ENCODE measurements at regions not wholly inside any gene's neighbourhood (a gene's known extent, or its start where the extent isn't known, plus 50 kb on each side); places are given as distances from the start of the nearest gene placed in this dataset.

DNA sequence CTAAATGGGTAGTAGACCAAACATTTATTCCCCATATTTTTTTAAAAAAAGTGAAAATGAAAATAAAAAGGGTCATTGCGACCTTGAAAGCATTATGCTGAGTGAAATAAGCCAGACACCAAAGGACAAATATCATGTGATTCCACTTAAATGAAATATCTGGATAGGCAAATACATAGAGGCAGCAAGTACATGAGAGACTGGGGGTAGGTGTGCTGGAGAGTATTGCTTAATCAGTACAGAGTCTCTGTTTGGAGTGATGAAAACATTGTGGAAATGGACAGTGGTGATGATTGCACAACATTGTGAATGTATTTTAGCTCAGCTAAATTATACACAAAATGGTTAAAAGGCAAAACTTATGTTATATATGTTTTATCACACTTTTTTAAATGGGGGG, 169.4 kb downstream of the AKR1D1 start:
- no peak overlapping the region for H3K4me2 ChIP-seq (ENCODE audit: low read length)
- H3K79me2 ChIP-seq (ENCODE audit: insufficient read depth, low read length) = no peaks in the 10 kb centered on the region
- Mint-ChIP-seq H3K4me1 (ENCODE audit: low read depth, unreplicated experiment) (peaks cover 51% of the 10 kb centered on the region), H3K36me3 (ENCODE audit: low read depth, unreplicated experiment) (no peaks in the 10 kb centered on the region), H3K27me3 (ENCODE audit: low read depth, unreplicated experiment) (no peaks in the 10 kb centered on the region), H3K4me3 (ENCODE audit: unreplicated experiment) (no peak overlapping the region), H3K9me3 (ENCODE audit: unreplicated experiment) (no peaks in the 10 kb centered on the region), H3K27ac (ENCODE audit: unreplicated experiment) (peak overlapping the region; percentile 99)
- no peak for FAIRE-seq
- H3K9me3 ChIP-seq (ENCODE audit: insufficient read depth, low read depth, low read length) = no peaks in the 10 kb centered on the region
- no peak overlapping the region for H2AFZ ChIP-seq (ENCODE audit: low read depth, low read length)
- H3K9ac ChIP-seq (ENCODE audit: low read length) = no peak overlapping the region
- no peak overlapping the region for H3K27ac ChIP-seq (ENCODE audit: low read depth, low read length)
- H3K27me3 ChIP-seq (ENCODE audit: insufficient read depth, low read length) = no peaks in the 10 kb centered on the region
- no peak for DNase-seq (ENCODE audit: low read depth)
- H3K36me3 ChIP-seq (ENCODE audit: insufficient read depth, low read length) = no peaks in the 10 kb centered on the region
- H3K4me1 ChIP-seq (ENCODE audit: insufficient read depth, low read length) = peaks cover 20% of the 10 kb centered on the region
- no peak overlapping the region for H3K4me3 ChIP-seq (ENCODE audit: insufficient read depth, low read depth, low read length)
- TF ChIP-seq, protein P1, sequence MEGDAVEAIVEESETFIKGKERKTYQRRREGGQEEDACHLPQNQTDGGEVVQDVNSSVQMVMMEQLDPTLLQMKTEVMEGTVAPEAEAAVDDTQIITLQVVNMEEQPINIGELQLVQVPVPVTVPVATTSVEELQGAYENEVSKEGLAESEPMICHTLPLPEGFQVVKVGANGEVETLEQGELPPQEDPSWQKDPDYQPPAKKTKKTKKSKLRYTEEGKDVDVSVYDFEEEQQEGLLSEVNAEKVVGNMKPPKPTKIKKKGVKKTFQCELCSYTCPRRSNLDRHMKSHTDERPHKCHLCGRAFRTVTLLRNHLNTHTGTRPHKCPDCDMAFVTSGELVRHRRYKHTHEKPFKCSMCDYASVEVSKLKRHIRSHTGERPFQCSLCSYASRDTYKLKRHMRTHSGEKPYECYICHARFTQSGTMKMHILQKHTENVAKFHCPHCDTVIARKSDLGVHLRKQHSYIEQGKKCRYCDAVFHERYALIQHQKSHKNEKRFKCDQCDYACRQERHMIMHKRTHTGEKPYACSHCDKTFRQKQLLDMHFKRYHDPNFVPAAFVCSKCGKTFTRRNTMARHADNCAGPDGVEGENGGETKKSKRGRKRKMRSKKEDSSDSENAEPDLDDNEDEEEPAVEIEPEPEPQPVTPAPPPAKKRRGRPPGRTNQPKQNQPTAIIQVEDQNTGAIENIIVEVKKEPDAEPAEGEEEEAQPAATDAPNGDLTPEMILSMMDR (IDR thresholded peaks at IDR 0.05; ENCODE audit: insufficient read depth, low read depth, low read length) = no peak
- no peak for TF ChIP-seq EZH2 (IDR thresholded peaks at IDR 0.05; ENCODE audit: insufficient read depth, low read length)
- no peaks in the 10 kb centered on the region for H4K20me1 ChIP-seq (ENCODE audit: insufficient read depth, low read length)

DNA sequence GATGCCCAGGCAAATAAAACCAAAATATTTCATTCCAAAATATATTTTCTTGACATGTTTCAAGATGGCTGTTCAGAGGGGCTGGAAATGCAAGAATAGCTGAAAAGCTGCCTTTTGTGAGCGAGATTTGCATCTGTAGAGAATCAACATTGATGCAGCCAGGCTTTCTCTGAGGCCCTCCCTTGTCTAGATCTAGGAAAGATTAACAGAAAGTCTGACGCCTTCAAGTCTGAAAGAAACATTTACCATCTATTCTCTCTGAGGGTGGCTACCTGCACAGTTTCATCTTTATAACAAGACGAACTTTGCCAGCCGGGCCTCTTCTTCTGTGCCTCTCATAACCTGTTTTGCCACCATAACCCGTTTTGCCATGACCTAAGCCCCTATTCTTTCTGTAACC, 170.2 kb downstream of the AKR1D1 start:
- Histone ChIP-seq H3K27ac (ENCODE audit: low read depth, low read length) (no peak overlapping the region), H3K4me1 (ENCODE audit: insufficient read depth, low read length) (peaks cover 20% of the 10 kb centered on the region), H3K27me3 (ENCODE audit: insufficient read depth, low read length) (no peaks in the 10 kb centered on the region), H3K9me3 (ENCODE audit: insufficient read depth, low read depth, low read length) (no peaks in the 10 kb centered on the region), H3K4me2 (ENCODE audit: low read length) (no peak overlapping the region), H3K79me2 (ENCODE audit: insufficient read depth, low read length) (no peaks in the 10 kb centered on the region), H4K20me1 (ENCODE audit: insufficient read depth, low read length) (no peaks in the 10 kb centered on the region), H3K36me3 (ENCODE audit: insufficient read depth, low read length) (no peaks in the 10 kb centered on the region), H2AFZ (ENCODE audit: low read depth, low read length) (no peak overlapping the region), H3K4me3 (ENCODE audit: insufficient read depth, low read depth, low read length) (no peak overlapping the region), H3K9ac (ENCODE audit: low read length) (no peak overlapping the region)
- no peak for FAIRE-seq
- Mint-ChIP-seq H3K27me3 (ENCODE audit: low read depth, unreplicated experiment) (no peaks in the 10 kb centered on the region), H3K36me3 (ENCODE audit: low read depth, unreplicated experiment) (no peaks in the 10 kb centered on the region), H3K9me3 (ENCODE audit: unreplicated experiment) (no peaks in the 10 kb centered on the region), H3K4me1 (ENCODE audit: low read depth, unreplicated experiment) (peaks cover 51% of the 10 kb centered on the region), H3K4me3 (ENCODE audit: unreplicated experiment) (no peak overlapping the region), H3K27ac (ENCODE audit: unreplicated experiment) (peak overlapping the region; percentile 99)
- DNase-seq (ENCODE audit: low read depth) = no peak
- no peak for TF ChIP-seq EZH2 (IDR thresholded peaks at IDR 0.05; ENCODE audit: insufficient read depth, low read length)
- TF ChIP-seq, protein P1 (IDR thresholded peaks at IDR 0.05; ENCODE audit: insufficient read depth, low read depth, low read length) = no peak

DNA sequence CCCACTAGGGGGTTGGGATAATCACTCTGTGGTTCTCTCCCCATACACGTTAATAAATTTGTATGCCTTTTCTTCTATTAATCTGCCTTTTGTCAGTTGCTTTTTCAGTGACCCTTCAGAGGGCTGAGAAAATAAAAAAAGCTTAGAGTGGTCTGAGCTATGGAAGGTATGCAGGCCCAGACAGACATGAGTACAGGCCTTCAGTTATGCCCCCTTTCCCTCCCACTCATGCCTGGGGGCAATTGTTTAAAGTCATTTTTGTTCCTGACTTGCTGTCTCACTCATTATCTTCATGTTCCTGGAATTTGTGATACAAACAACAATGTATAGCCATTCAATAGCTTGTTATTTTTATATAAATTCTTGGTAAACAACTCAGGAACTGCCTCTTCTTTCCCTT, 170.8 kb downstream of the AKR1D1 start:
- Histone ChIP-seq H3K79me2 (ENCODE audit: insufficient read depth, low read length) (no peaks in the 10 kb centered on the region), H3K9ac (ENCODE audit: low read length) (no peak overlapping the region), H3K36me3 (ENCODE audit: insufficient read depth, low read length) (no peaks in the 10 kb centered on the region), H3K4me3 (ENCODE audit: insufficient read depth, low read depth, low read length) (no peak overlapping the region), H3K27me3 (ENCODE audit: insufficient read depth, low read length) (no peaks in the 10 kb centered on the region), H3K9me3 (ENCODE audit: insufficient read depth, low read depth, low read length) (no peaks in the 10 kb centered on the region), H4K20me1 (ENCODE audit: insufficient read depth, low read length) (no peaks in the 10 kb centered on the region), H3K4me2 (ENCODE audit: low read length) (no peak overlapping the region), H2AFZ (ENCODE audit: low read depth, low read length) (no peak overlapping the region), H3K4me1 (ENCODE audit: insufficient read depth, low read length) (peaks cover 20% of the 10 kb centered on the region), H3K27ac (ENCODE audit: low read depth, low read length) (peak overlapping the region; percentile 49)
- H3K9me3 Mint-ChIP-seq (ENCODE audit: unreplicated experiment) = peaks cover 3% of the 10 kb centered on the region
- no peak overlapping the region for H3K4me3 Mint-ChIP-seq (ENCODE audit: unreplicated experiment)
- H3K27ac Mint-ChIP-seq (ENCODE audit: unreplicated experiment) = peak overlapping the region; percentile 99
- no peaks in the 10 kb centered on the region for H3K27me3 Mint-ChIP-seq (ENCODE audit: low read depth, unreplicated experiment)
- FAIRE-seq = no peak
- no peaks in the 10 kb centered on the region for H3K36me3 Mint-ChIP-seq (ENCODE audit: low read depth, unreplicated experiment)
- no peak for TF ChIP-seq EZH2 (IDR thresholded peaks at IDR 0.05; ENCODE audit: insufficient read depth, low read length)
- TF ChIP-seq, protein P1 (IDR thresholded peaks at IDR 0.05; ENCODE audit: insufficient read depth, low read depth, low read length) = no peak
- peaks cover 51% of the 10 kb centered on the region for H3K4me1 Mint-ChIP-seq (ENCODE audit: low read depth, unreplicated experiment)
- DNase-seq (ENCODE audit: low read depth) = no peak

Data from astrocyte (in vitro differentiated cells and primary cell).